ENCODE measurements at regions not wholly inside any gene's neighbourhood (a gene's known extent, or its start where the extent isn't known, plus 50 kb on each side); places are given as distances from the start of the nearest gene placed in this dataset.

DNA sequence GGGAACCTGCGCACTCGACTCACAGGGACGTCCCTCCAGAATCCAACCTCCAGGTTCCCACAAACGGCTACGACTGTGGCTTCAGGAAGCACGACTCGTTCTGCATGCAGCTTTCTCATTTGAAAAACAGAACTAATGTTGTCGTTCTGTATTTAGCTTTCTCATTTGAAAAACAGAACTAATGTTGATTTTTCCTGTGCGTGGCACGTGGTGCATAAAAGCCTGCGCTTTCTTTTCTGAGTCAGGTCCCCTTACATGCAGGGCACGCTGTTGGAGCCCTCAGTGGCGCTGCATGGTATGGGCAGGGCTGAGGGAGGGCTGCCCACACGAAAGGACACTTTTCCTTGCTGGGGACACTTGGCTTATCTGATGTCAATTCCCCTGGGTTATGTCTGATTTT is 124.3 kb downstream of the TMEM18 start:
- TF ChIP-seq, protein P1, sequence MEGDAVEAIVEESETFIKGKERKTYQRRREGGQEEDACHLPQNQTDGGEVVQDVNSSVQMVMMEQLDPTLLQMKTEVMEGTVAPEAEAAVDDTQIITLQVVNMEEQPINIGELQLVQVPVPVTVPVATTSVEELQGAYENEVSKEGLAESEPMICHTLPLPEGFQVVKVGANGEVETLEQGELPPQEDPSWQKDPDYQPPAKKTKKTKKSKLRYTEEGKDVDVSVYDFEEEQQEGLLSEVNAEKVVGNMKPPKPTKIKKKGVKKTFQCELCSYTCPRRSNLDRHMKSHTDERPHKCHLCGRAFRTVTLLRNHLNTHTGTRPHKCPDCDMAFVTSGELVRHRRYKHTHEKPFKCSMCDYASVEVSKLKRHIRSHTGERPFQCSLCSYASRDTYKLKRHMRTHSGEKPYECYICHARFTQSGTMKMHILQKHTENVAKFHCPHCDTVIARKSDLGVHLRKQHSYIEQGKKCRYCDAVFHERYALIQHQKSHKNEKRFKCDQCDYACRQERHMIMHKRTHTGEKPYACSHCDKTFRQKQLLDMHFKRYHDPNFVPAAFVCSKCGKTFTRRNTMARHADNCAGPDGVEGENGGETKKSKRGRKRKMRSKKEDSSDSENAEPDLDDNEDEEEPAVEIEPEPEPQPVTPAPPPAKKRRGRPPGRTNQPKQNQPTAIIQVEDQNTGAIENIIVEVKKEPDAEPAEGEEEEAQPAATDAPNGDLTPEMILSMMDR (conservative IDR thresholded peaks at IDR 0.05; ENCODE audit: low read depth, low read length) = no peak
- TF ChIP-seq EZH2 (IDR thresholded peaks at IDR 0.05; ENCODE audit: low read length, unreplicated experiment) = no peak

All from PC-3 (cell line).